ENCODE measurements at regions not wholly inside any gene's neighbourhood (a gene's known extent, or its start where the extent isn't known, plus 50 kb on each side); places are given as distances from the start of the nearest gene placed in this dataset.

DNA sequence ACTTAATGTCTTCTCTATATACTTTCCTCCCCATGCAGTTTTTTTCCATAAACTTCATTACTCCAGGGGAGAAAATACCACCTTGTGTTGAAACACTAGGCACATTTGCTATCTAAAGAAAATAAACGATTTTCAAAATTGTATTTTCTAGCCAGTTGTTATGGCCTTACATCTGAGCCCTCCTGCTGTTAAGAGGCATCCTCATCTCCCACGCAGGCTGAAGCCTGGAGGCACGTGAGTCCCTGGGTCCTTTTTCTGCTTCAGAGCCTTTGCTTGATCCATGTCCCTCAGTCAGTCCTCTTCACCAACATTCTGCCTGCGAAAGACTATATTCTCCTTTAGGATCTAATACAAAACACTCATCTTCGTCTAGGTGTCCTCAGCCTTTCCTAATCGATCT lies 479.6 kb upstream of the ZNF717 start:
- no peaks in the 10 kb centered on the region for H3K9me3 ChIP-seq (replicated peaks in 1 of 3)
- TF ChIP-seq, protein P1, sequence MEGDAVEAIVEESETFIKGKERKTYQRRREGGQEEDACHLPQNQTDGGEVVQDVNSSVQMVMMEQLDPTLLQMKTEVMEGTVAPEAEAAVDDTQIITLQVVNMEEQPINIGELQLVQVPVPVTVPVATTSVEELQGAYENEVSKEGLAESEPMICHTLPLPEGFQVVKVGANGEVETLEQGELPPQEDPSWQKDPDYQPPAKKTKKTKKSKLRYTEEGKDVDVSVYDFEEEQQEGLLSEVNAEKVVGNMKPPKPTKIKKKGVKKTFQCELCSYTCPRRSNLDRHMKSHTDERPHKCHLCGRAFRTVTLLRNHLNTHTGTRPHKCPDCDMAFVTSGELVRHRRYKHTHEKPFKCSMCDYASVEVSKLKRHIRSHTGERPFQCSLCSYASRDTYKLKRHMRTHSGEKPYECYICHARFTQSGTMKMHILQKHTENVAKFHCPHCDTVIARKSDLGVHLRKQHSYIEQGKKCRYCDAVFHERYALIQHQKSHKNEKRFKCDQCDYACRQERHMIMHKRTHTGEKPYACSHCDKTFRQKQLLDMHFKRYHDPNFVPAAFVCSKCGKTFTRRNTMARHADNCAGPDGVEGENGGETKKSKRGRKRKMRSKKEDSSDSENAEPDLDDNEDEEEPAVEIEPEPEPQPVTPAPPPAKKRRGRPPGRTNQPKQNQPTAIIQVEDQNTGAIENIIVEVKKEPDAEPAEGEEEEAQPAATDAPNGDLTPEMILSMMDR (IDR thresholded peaks at IDR 0.05): no peak
- TF ChIP-seq POLR2A (IDR thresholded peaks at IDR 0.05): no peak
- intact Hi-C loops (cut with DNase I): no loop called here
- WGBS, 4 donors: 63 to 69% (median 66%) methylated on average over 6 of the region's 6 CpGs
- H3K36me3 ChIP-seq (replicated peaks in 1 of 2): no peaks in the 10 kb centered on the region
- no peaks in the 10 kb centered on the region for H3K27me3 ChIP-seq
- H3K27ac ChIP-seq: no peak overlapping the region
- DNase-seq: no peak
- H3K4me1 ChIP-seq (replicated peaks in 1 of 2): no peaks in the 10 kb centered on the region
- H3K4me3 ChIP-seq: no peak overlapping the region

DNA sequence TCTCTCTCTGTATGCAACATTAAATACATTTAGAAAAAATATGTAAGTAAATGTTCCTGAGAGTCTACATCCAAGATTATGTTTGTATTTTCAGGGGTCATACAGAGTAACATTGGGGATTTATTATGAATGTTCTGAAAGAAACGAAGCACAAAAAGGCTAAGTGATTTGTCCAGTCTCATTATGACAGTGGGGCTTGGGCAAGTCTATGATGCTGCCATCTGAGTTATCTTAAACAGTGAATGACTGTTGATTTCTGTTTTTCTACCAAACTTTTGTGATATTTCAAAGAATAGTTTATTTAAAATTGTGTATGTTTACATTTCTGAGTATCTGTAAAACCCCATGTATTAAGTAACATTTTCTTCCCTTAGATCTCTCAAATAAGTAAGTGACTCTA lies 481.2 kb upstream of the ZNF717 start:
- 50 to 70% (median 66%) methylated on average over 1 of the region's 1 CpG for WGBS, 4 donors
- intact Hi-C loops (cut with DNase I): no loop called here
- Histone ChIP-seq H3K9me3 (replicated peaks in 1 of 3) (no peaks in the 10 kb centered on the region), H3K27me3 (no peaks in the 10 kb centered on the region), H3K27ac (no peak overlapping the region), H3K36me3 (replicated peaks in 1 of 2) (no peaks in the 10 kb centered on the region), H3K4me3 (no peak overlapping the region), H3K4me1 (replicated peaks in 1 of 2) (no peaks in the 10 kb centered on the region)
- TF ChIP-seq, protein P1 (IDR thresholded peaks at IDR 0.05): no peak
- TF ChIP-seq POLR2A (IDR thresholded peaks at IDR 0.05): no peak
- no peak for DNase-seq

DNA sequence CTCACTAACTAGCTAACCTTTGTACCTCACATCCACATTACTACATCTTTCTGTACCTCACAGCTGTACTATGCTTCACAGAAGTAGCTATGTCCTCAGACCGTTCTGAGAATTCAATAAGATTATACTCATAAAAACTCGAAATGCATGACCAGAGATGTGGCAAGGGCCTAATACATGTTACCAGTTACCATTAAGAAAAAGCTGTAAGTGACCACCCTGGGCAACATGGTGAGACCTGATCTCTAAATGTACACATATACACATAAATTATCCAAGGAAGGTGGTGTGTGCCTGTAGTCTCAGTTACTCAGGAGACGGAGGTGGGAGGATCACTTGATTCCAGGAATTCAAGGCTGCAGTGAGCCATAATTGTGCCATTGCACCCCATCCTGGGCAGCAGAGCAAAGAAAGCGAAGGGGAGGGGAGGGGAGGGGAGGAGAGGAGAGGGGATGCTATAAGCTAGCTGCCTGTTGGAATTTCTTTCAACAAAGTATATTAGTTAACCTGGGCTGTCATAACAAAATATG lies 482.6 kb upstream of the ZNF717 start:
- intact Hi-C loops (cut with DNase I): no loop called here
- Histone ChIP-seq H3K4me1 (replicated peaks in 1 of 2) (no peaks in the 10 kb centered on the region), H3K4me3 (no peak overlapping the region), H3K9me3 (replicated peaks in 1 of 3) (no peaks in the 10 kb centered on the region), H3K27me3 (no peaks in the 10 kb centered on the region), H3K36me3 (replicated peaks in 1 of 2) (no peaks in the 10 kb centered on the region), H3K27ac (no peak overlapping the region)
- DNase-seq: no peak
- TF ChIP-seq, protein P1 (IDR thresholded peaks at IDR 0.05): no peak
- no peak for TF ChIP-seq POLR2A (IDR thresholded peaks at IDR 0.05)
- WGBS, 4 donors: 58 to 79% (median 66%) methylated on average over 4 of the region's 4 CpGs

DNA sequence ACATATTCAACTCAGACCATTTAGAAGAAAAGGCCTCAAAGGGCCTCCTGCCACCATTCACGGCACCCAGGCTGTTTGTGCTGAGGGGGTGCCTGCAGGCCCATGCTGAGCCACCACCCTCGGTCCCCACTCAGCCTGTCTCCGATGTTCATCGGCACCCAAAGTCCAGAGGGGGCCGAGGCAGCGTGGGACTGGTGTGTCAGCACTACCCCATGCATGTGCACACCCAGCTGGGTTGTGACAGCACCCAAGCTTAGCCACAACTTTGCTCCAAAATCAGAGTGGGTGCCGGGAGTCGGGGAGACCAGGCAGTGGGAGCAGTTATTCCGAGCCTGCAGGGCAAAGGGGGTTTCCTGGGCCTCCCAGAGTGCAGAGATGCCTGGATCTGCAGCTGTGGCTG lies 508.5 kb upstream of the ZNF717 start:
- H3K36me3 ChIP-seq (replicated peaks in 1 of 2): no peaks in the 10 kb centered on the region
- no peak overlapping the region for H3K27ac ChIP-seq
- no peak for DNase-seq
- TF ChIP-seq, protein P1 (IDR thresholded peaks at IDR 0.05): no peak
- no peak for TF ChIP-seq POLR2A (IDR thresholded peaks at IDR 0.05)
- intact Hi-C loops (cut with DNase I): no loop called here
- WGBS, 4 donors: 71 to 95% (median 82%) methylated on average over 6 to 9 of the region's 9 CpGs
- no peaks in the 10 kb centered on the region for H3K4me1 ChIP-seq (replicated peaks in 1 of 2)
- H3K4me3 ChIP-seq: no peak overlapping the region
- no peaks in the 10 kb centered on the region for H3K27me3 ChIP-seq
- H3K9me3 ChIP-seq (replicated peaks in 1 of 3): no peaks in the 10 kb centered on the region
